Right cardiac atrium (tissue), 5 donors: ENCODE measurements at regions not wholly inside any gene's neighbourhood (a gene's known extent, or its start where the extent isn't known, plus 50 kb on each side); places are given as distances from the start of the nearest gene placed in this dataset.

Experiments
- ATAC-seq, 2 donors: fragments of 200-7000 bp; cut with Tn5 transposase; one replicate each; pipeline versions ENCODE4 v1.8.0 to v1.9.1; 2020; ENCODE audit warnings: moderate library complexity in 2 of 2, mild to moderate bottlenecking in 1 of 2
- DNase-seq, 3 donors: peaks; one replicate each; pipeline ENCODE4 v3.0.0-alpha.2; 2020
- H3K27ac ChIP-seq: one replicate; pipeline ENCODE4 v1.5.1; 2013; ENCODE audit warnings: mild to moderate bottlenecking, low read length, control low read depth, moderate library complexity
- H3K27me3 ChIP-seq: one replicate; pipeline ENCODE4 v1.6.1; 2013; ENCODE audit not compliant: control insufficient read depth, insufficient read depth
- H3K4me1 ChIP-seq: one replicate; pipeline ENCODE4 v1.6.1; 2013; ENCODE audit warnings: low read length; ENCODE audit not compliant: control insufficient read depth, insufficient read depth
- H3K4me3 ChIP-seq: one replicate; pipeline ENCODE4 v1.5.1; 2013; ENCODE audit warnings: low read length, control low read depth
- H3K9me3 ChIP-seq: one replicate; pipeline ENCODE4 v1.6.1; 2013; ENCODE audit warnings: low read length; ENCODE audit not compliant: control insufficient read depth
- WGBS: extraction: QIAGEN DNeasy Blood & Tissue Kit; methylation state at CpG from one replicate; pipeline ENCODE4 v1.1.7; 2013; 5-methylcytosine and 5-hydroxymethylcytosine counted together
- intact Hi-C, 4 donors: fragments of 100-400 bp; cut with DNase I; formaldehyde crosslinking; loops; one replicate each; pipeline versions ENCODE4 v1.11.0 to v1.14.0; 2022 to 2023
- donor health status: healthy with polysubstance abuse.
- donor health status: DM: no; HTN: yes; CAD: no.
- donor health status: DM: no; HTN: no; CAD: no.
- donor health status: DM: no; HTN: yes; CAD: no; lungs with severe emphysema.
- donor health status: DM: yes; HTN: yes; CAD: no.

- Histone ChIP-seq H3K9me3 (no peaks in the 10 kb centered on the region), H3K4me1 (no peaks in the 10 kb centered on the region), H3K27ac (no peak overlapping the region), H3K4me3 (no peak overlapping the region), H3K27me3 (no peaks in the 10 kb centered on the region)
- ATAC-seq, result peak in 1 of 2 donors; percentile 55
- intact Hi-C loops, result no loop called here
- 51% methylated on average over 6 of the region's 6 CpGs for WGBS
- DNase-seq, result no peak
Observed at GRCh38 chr6:113649276-113649675, 207.9 kb upstream of the MARCKS start.

GRCh38 chr6:113649880-113650609, 207.1 kb upstream of the MARCKS start:
- Histone ChIP-seq H3K9me3 (no peaks in the 10 kb centered on the region), H3K27ac (no peak overlapping the region), H3K27me3 (no peaks in the 10 kb centered on the region), H3K4me1 (no peaks in the 10 kb centered on the region), H3K4me3 (no peak overlapping the region)
- intact Hi-C loops, result no loop called here
- WGBS, result 87% methylated on average over 6 of the region's 6 CpGs
- no peak for DNase-seq
- ATAC-seq, result peak in 1 of 2 donors; percentile 23

- no peak overlapping the region for H3K27ac ChIP-seq
- intact Hi-C loops, result no loop called here
- DNase-seq, result no peak
- WGBS, result 93% methylated on average over 8 of the region's 8 CpGs
- H3K4me3 ChIP-seq, result no peak overlapping the region
- no peaks in the 10 kb centered on the region for H3K4me1 ChIP-seq
- no peaks in the 10 kb centered on the region for H3K9me3 ChIP-seq
- ATAC-seq, result no peak
- no peaks in the 10 kb centered on the region for H3K27me3 ChIP-seq
Observed at GRCh38 chr6:113650610-113650979, 206.6 kb upstream of the MARCKS start.

- Histone ChIP-seq H3K27me3 (no peaks in the 10 kb centered on the region), H3K4me3 (no peak overlapping the region), H3K4me1 (no peaks in the 10 kb centered on the region), H3K27ac (no peak overlapping the region), H3K9me3 (no peaks in the 10 kb centered on the region)
- WGBS, result 41% methylated on average over 4 of the region's 4 CpGs
- intact Hi-C loops, result no loop called here
- peak; percentile 47 to 78 (median 74) for DNase-seq
- peak; percentile 72 to 82 for ATAC-seq
Observed at GRCh38 chr6:113651120-113651519, 206.0 kb upstream of the MARCKS start.

GRCh38 chr6:113651920-113652319, 205.2 kb upstream of the MARCKS start:
- intact Hi-C loops, result no loop called here
- Histone ChIP-seq H3K4me3 (no peak overlapping the region), H3K27me3 (no peaks in the 10 kb centered on the region), H3K27ac (no peak overlapping the region), H3K9me3 (no peaks in the 10 kb centered on the region), H3K4me1 (no peaks in the 10 kb centered on the region)
- no peak for DNase-seq
- WGBS, result 38% methylated on average over 1 of the region's 1 CpG
- no peak for ATAC-seq

- H3K4me1 ChIP-seq, result no peaks in the 10 kb centered on the region
- H3K9me3 ChIP-seq, result no peaks in the 10 kb centered on the region
- no peak overlapping the region for H3K27ac ChIP-seq
- no peak overlapping the region for H3K4me3 ChIP-seq
- H3K27me3 ChIP-seq, result no peaks in the 10 kb centered on the region
- 84% methylated on average over 3 of the region's 3 CpGs for WGBS
- DNase-seq (no peak), ATAC-seq (no peak)
- intact Hi-C loops, result no loop called here
Observed at GRCh38 chr6:113653275-113653674, 203.9 kb upstream of the MARCKS start.

GRCh38 chr6:113654396-113654795, 202.7 kb upstream of the MARCKS start:
- Histone ChIP-seq H3K4me3 (no peak overlapping the region), H3K4me1 (no peaks in the 10 kb centered on the region), H3K27me3 (no peaks in the 10 kb centered on the region), H3K9me3 (no peaks in the 10 kb centered on the region), H3K27ac (no peak overlapping the region)
- DNase-seq (peak; percentile 74 to 86 (median 77)), ATAC-seq (peak; percentile 83 to 88)
- intact Hi-C loops, result no loop called here

GRCh38 chr6:113655761-113656160, 201.4 kb upstream of the MARCKS start:
- H3K4me3 ChIP-seq, result no peak overlapping the region
- ATAC-seq (no peak), DNase-seq (no peak)
- intact Hi-C loops, result no loop called here
- no peaks in the 10 kb centered on the region for H3K27me3 ChIP-seq
- H3K27ac ChIP-seq, result no peak overlapping the region
- 98% methylated on average over 3 of the region's 3 CpGs for WGBS
- no peaks in the 10 kb centered on the region for H3K4me1 ChIP-seq
- no peaks in the 10 kb centered on the region for H3K9me3 ChIP-seq

GRCh38 chr6:113659762-113660404, 197.3 kb upstream of the MARCKS start:
- WGBS, result 97% methylated on average over 4 of the region's 4 CpGs
- no peak overlapping the region for H3K4me3 ChIP-seq
- intact Hi-C loops, result no loop called here

GRCh38 chr6:113660819-113661218, 196.3 kb upstream of the MARCKS start:
- Histone ChIP-seq H3K9me3 (no peaks in the 10 kb centered on the region), H3K4me3 (no peak overlapping the region), H3K27me3 (no peaks in the 10 kb centered on the region), H3K27ac (no peak overlapping the region), H3K4me1 (no peaks in the 10 kb centered on the region)
- WGBS, result 88% methylated on average over 2 of the region's 2 CpGs
- no peak for ATAC-seq
- no peak for DNase-seq
- intact Hi-C loops, result no loop called here

More at GRCh38 chr6:113659762-113660404, 197.3 kb upstream of the MARCKS start:
- no peaks in the 10 kb centered on the region for H3K4me1 ChIP-seq
- ATAC-seq (no peak), DNase-seq (no peak)
- no peaks in the 10 kb centered on the region for H3K27me3 ChIP-seq
- no peak overlapping the region for H3K27ac ChIP-seq
- no peaks in the 10 kb centered on the region for H3K9me3 ChIP-seq

- no peak overlapping the region for H3K4me3 ChIP-seq
- DNase-seq, result no peak
- intact Hi-C loops, result no loop called here
- H3K4me1 ChIP-seq, result no peaks in the 10 kb centered on the region
- H3K27ac ChIP-seq, result no peak overlapping the region
- ATAC-seq, result peak in 1 of 2 donors; percentile 41
- WGBS, result 47% methylated on average over 3 of the region's 3 CpGs
- H3K27me3 ChIP-seq, result no peaks in the 10 kb centered on the region
- H3K9me3 ChIP-seq, result no peaks in the 10 kb centered on the region
Observed at GRCh38 chr6:113662093-113662665, 195.0 kb upstream of the MARCKS start.
